D721Med (cell line): ENCODE measurements at regions not wholly inside any gene's neighbourhood (a gene's known extent, or its start where the extent isn't known, plus 50 kb on each side); places are given as distances from the start of the nearest gene placed in this dataset.

Experiments used
- DNase-seq: peaks from one replicate; pipeline ENCODE4 v3.0.0; 2011; ENCODE audit warnings: low spot score; ENCODE audit not compliant: insufficient read length
- FAIRE-seq: peaks from 2 replicates; lab custom pipeline; 2011; peaks lifted over from hg19 to GRCh38; lab: Jason Lieb, UNC
- TF ChIP-seq, protein P1 (sequence below): IDR thresholded peaks from 2 replicates; pipeline ENCODE4 v1.5.1; 2012; ENCODE audit warnings: mild to moderate bottlenecking, control low read depth; ENCODE audit not compliant: insufficient read depth; ENCODE audit errors: missing control alignments

DNA sequence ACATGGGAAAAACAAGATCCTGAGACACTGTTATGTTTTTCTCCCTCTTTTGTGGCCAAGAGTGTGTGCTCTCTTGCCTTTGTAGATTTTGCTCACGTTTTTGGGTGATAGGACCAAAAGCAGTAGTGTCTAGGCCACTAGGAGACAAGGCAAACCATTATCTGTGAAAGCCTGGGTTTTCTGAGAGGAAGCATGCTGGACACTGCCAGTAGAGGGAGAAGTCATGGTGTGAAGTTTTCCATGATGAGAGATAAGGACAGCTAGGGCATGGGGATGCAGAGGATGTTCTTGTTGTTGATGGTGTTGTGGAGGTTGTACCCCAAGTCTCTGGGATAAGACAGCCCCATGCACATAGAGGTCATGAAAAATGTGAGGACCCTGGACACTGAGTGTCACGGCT lies 285.3 kb downstream of the SOX11 start:
- TF ChIP-seq, protein P1, sequence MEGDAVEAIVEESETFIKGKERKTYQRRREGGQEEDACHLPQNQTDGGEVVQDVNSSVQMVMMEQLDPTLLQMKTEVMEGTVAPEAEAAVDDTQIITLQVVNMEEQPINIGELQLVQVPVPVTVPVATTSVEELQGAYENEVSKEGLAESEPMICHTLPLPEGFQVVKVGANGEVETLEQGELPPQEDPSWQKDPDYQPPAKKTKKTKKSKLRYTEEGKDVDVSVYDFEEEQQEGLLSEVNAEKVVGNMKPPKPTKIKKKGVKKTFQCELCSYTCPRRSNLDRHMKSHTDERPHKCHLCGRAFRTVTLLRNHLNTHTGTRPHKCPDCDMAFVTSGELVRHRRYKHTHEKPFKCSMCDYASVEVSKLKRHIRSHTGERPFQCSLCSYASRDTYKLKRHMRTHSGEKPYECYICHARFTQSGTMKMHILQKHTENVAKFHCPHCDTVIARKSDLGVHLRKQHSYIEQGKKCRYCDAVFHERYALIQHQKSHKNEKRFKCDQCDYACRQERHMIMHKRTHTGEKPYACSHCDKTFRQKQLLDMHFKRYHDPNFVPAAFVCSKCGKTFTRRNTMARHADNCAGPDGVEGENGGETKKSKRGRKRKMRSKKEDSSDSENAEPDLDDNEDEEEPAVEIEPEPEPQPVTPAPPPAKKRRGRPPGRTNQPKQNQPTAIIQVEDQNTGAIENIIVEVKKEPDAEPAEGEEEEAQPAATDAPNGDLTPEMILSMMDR: no peak
- DNase-seq (no peak), FAIRE-seq (no peak)

DNA sequence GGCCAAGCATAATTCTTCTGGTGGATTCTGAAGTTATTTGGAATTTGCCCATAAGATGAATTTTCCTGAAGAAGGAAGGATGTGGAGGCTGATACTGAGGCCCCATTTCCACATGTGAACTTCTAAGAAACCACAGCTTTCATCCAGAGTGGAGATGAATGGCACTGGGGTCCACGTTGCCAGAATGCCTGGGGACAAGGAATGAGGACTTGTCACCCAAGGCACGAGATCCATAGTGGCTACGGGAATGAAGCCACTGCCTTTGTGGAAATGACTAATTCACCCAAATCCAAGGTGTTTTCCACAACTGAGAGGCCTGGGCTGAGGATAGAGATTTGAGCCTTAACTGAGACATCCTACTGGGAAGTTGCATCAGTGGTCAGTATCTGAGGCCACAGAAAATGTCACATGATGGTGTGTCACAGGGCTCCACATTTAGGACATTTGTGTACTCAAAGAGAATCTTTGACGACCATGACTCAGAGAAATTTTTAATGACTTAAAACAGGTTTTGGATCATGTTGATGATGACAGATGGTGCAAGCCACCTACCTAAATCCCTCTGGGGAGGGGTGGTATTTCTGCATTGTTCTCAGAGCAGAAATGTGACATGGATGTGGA lies 286.1 kb downstream of the SOX11 start:
- DNase-seq (no peak), FAIRE-seq (no peak)
- TF ChIP-seq, protein P1: no peak

DNA sequence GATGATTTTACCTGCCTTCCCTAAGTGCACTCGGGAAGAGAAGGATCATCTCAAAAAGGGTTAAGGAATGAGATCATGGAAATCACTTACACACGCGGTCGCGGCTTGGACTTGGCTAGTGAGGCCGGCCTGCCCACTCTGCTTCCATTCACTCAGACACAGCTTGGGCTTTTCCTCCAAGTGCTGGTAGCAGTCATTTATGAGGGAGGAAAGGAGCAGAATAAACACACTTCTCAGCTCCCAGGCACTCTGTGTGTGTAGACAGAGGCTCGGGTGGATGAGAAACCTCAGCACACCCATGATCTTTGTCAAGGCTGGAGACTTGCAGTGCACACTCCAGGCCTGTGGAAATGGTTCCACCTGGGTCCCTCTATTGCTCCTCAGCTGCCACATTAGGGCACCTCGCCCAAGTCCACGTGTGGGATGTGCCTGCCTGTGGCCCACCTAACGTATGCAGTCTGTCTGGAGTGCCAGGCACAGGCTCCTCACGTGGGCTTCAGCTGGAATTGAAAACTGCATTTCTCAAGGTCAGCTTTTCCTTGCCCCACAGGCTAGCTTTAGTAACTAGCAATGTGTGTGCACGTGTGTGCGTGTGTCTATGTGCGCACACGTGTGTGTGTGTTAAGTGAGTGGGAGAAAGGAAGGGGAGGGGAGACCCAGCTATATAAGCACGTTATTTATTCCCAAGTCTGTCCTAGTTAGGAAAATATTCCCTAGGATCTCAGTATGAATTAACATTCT lies 288.4 kb downstream of the SOX11 start:
- DNase-seq: no peak
- TF ChIP-seq, protein P1: no peak
- FAIRE-seq: no peak

DNA sequence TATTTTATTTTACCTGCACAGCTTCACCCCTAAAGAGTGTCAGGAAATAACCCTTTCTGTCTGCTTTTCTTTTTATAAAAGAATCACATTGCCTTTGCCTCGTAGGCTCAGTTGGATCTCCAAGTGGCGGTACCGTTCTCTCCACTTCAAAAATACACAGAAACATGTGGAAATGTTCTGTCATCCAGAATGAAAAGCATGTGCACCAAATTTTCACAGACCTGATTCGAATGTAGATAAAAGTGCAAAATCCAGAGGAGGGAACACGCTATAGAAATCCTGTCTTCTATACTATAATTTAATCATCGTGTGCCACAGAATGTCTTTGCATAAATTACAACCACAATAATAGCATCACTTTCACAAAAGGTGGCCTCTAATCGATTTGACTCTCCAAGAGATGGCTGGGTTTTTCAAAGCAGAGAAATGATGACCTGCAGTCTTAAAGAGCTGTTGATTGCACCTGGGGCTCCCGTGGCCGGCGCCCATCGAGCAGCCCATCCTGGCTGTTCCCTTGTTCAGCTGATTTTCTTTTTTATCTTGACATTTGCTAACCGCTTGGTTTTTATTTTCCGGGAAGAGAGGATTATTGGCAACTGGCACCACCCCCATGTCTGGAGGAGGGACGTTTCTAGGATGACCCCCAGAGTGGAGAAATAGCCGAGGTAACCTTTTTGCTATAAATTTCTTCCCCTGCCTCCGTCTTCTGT lies 290.2 kb downstream of the SOX11 start:
- DNase-seq: no peak
- TF ChIP-seq, protein P1: no peak
- FAIRE-seq: no peak

DNA sequence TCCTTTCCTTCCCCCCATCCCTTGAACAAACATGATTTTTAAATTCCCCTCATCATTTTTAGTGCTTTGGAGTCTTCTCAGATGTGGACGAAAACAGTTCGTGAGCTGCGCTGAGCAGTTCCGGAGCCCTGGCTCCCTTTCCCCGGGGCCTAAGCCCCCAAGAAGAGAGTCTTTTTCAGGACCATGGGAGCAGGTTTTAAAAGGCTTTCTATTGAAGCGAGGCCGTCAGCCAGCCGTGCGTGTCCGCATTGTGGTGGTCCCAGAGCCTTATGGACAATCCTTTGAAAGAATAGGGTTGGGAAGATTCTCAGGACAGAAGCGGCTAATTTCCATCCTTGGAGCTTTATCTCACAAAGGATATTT lies 290.7 kb downstream of the SOX11 start:
- DNase-seq: no peak
- no peak for FAIRE-seq
- TF ChIP-seq, protein P1: no peak

DNA sequence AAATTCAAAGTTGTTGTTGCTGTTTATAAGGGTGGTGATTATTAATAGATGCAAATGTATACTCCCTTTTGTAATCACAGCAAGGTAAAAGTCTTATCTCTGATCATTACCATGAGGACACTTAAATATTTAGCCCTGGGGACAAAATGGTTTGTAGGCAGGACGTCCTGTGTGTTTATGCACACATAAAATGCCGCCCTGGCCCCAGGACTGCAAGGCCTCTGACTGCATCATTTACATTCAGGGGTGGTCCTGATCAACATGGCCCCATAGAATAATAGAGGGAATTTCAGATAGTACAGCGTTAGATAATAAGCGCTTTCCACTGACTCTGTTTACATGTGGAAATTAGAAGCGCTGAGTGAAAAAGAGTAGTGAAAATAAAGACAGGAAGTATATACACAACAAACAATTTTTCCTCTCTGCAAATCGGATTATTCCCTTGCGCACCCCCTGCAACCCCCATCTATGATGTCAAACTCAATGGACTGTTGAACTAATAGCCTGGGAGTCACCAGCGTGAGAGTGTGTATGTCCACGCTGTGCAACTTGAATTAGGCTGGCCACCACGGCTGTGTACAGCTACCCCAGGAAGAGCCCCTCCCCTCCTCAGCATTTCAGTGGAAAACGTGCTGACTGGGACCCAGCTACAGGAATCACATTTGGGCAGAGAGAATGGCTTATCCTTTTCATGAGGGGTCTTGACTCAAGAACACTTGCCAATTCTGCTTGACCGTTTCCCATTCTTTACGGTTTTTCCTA lies 291.5 kb downstream of the SOX11 start:
- FAIRE-seq (no peak), DNase-seq (no peak)
- TF ChIP-seq, protein P1: no peak
